ENCODE measurements at regions not wholly inside any gene's neighbourhood (a gene's known extent, or its start where the extent isn't known, plus 50 kb on each side); places are given as distances from the start of the nearest gene placed in this dataset.

GRCh38 chr11:13118650-13119049 lies 109.5 kb downstream of the RASSF10 start:
- Histone ChIP-seq H3K9ac (ENCODE audit: low read length) (no peak overlapping the region), H3K36me3 (ENCODE audit: insufficient read depth, low read length) (no peaks in the 10 kb centered on the region), H3K27ac (ENCODE audit: low read depth, low read length) (no peak overlapping the region), H3K4me1 (ENCODE audit: insufficient read depth, low read length) (no peaks in the 10 kb centered on the region), H3K27me3 (ENCODE audit: control insufficient read depth in 1 of 2, insufficient read depth in 2 of 2, low read length in 2 of 2) (no peaks in the 10 kb centered on the region), H3K4me3 (ENCODE audit: low read depth in 1 of 2, low read length in 2 of 2) (no peak overlapping the region), H3K9me3 (ENCODE audit: low read length) (no peaks in the 10 kb centered on the region)

GRCh38 chr11:13119361-13119760 lies 110.2 kb downstream of the RASSF10 start:
- H3K4me3 ChIP-seq (ENCODE audit: low read depth in 1 of 2, low read length in 2 of 2): no peak overlapping the region
- no peaks in the 10 kb centered on the region for H3K36me3 ChIP-seq (ENCODE audit: insufficient read depth, low read length)
- H3K9me3 ChIP-seq (ENCODE audit: low read length): no peaks in the 10 kb centered on the region
- no peak overlapping the region for H3K27ac ChIP-seq (ENCODE audit: low read depth, low read length)
- H3K27me3 ChIP-seq (ENCODE audit: control insufficient read depth in 1 of 2, insufficient read depth in 2 of 2, low read length in 2 of 2): no peaks in the 10 kb centered on the region
- H3K4me1 ChIP-seq (ENCODE audit: insufficient read depth, low read length): no peaks in the 10 kb centered on the region
- no peak overlapping the region for H3K9ac ChIP-seq (ENCODE audit: low read length)

- no peak overlapping the region for H3K4me3 ChIP-seq (ENCODE audit: low read depth in 1 of 2, low read length in 2 of 2)
- no peak overlapping the region for H3K27ac ChIP-seq (ENCODE audit: low read depth, low read length)
- no peak overlapping the region for H3K9ac ChIP-seq (ENCODE audit: low read length)
- H3K9me3 ChIP-seq (ENCODE audit: low read length): no peaks in the 10 kb centered on the region
- no peaks in the 10 kb centered on the region for H3K4me1 ChIP-seq (ENCODE audit: insufficient read depth, low read length)
- H3K27me3 ChIP-seq (ENCODE audit: control insufficient read depth in 1 of 2, insufficient read depth in 2 of 2, low read length in 2 of 2): no peaks in the 10 kb centered on the region
- H3K36me3 ChIP-seq (ENCODE audit: insufficient read depth, low read length): no peaks in the 10 kb centered on the region
These were observed 110.9 kb downstream of the RASSF10 start for GRCh38 chr11:13119941-13120520.

- Histone ChIP-seq H3K9me3 (ENCODE audit: low read length) (no peaks in the 10 kb centered on the region), H3K4me3 (ENCODE audit: low read depth in 1 of 2, low read length in 2 of 2) (no peak overlapping the region), H3K4me1 (ENCODE audit: insufficient read depth, low read length) (no peaks in the 10 kb centered on the region), H3K27ac (ENCODE audit: low read depth, low read length) (no peak overlapping the region), H3K27me3 (ENCODE audit: control insufficient read depth in 1 of 2, insufficient read depth in 2 of 2, low read length in 2 of 2) (no peaks in the 10 kb centered on the region), H3K9ac (ENCODE audit: low read length) (no peak overlapping the region), H3K36me3 (ENCODE audit: insufficient read depth, low read length) (no peaks in the 10 kb centered on the region)
These were observed 111.6 kb downstream of the RASSF10 start for GRCh38 chr11:13120691-13121090.

GRCh38 chr11:13126430-13126829 lies 117.3 kb downstream of the RASSF10 start:
- Histone ChIP-seq H3K9me3 (ENCODE audit: low read length) (no peaks in the 10 kb centered on the region), H3K4me1 (ENCODE audit: insufficient read depth, low read length) (no peaks in the 10 kb centered on the region), H3K36me3 (ENCODE audit: insufficient read depth, low read length) (no peaks in the 10 kb centered on the region), H3K9ac (ENCODE audit: low read length) (no peak overlapping the region), H3K27me3 (ENCODE audit: control insufficient read depth in 1 of 2, insufficient read depth in 2 of 2, low read length in 2 of 2) (no peaks in the 10 kb centered on the region), H3K4me3 (ENCODE audit: low read depth in 1 of 2, low read length in 2 of 2) (no peak overlapping the region), H3K27ac (ENCODE audit: low read depth, low read length) (no peak overlapping the region)

GRCh38 chr11:13127161-13127560 lies 118.0 kb downstream of the RASSF10 start:
- Histone ChIP-seq H3K9me3 (ENCODE audit: low read length) (no peaks in the 10 kb centered on the region), H3K36me3 (ENCODE audit: insufficient read depth, low read length) (no peaks in the 10 kb centered on the region), H3K4me1 (ENCODE audit: insufficient read depth, low read length) (no peaks in the 10 kb centered on the region), H3K27ac (ENCODE audit: low read depth, low read length) (no peak overlapping the region), H3K9ac (ENCODE audit: low read length) (no peak overlapping the region), H3K4me3 (ENCODE audit: low read depth in 1 of 2, low read length in 2 of 2) (no peak overlapping the region), H3K27me3 (ENCODE audit: control insufficient read depth in 1 of 2, insufficient read depth in 2 of 2, low read length in 2 of 2) (no peaks in the 10 kb centered on the region)

- Histone ChIP-seq H3K4me1 (ENCODE audit: insufficient read depth, low read length) (no peaks in the 10 kb centered on the region), H3K4me3 (ENCODE audit: low read depth in 1 of 2, low read length in 2 of 2) (no peak overlapping the region), H3K27me3 (ENCODE audit: control insufficient read depth in 1 of 2, insufficient read depth in 2 of 2, low read length in 2 of 2) (no peaks in the 10 kb centered on the region), H3K27ac (ENCODE audit: low read depth, low read length) (no peak overlapping the region), H3K9me3 (ENCODE audit: low read length) (no peaks in the 10 kb centered on the region), H3K36me3 (ENCODE audit: insufficient read depth, low read length) (no peaks in the 10 kb centered on the region), H3K9ac (ENCODE audit: low read length) (no peak overlapping the region)
These were observed 119.2 kb downstream of the RASSF10 start for GRCh38 chr11:13128354-13128753.

- no peak overlapping the region for H3K4me3 ChIP-seq (ENCODE audit: low read depth in 1 of 2, low read length in 2 of 2)
- H3K27ac ChIP-seq (ENCODE audit: low read depth, low read length): no peak overlapping the region
- peaks cover 3% of the 10 kb centered on the region for H3K4me1 ChIP-seq (ENCODE audit: insufficient read depth, low read length)
- no peaks in the 10 kb centered on the region for H3K36me3 ChIP-seq (ENCODE audit: insufficient read depth, low read length)
- H3K9me3 ChIP-seq (ENCODE audit: low read length): no peaks in the 10 kb centered on the region
- H3K9ac ChIP-seq (ENCODE audit: low read length): no peak overlapping the region
- no peaks in the 10 kb centered on the region for H3K27me3 ChIP-seq (ENCODE audit: control insufficient read depth in 1 of 2, insufficient read depth in 2 of 2, low read length in 2 of 2)
These were observed 125.0 kb downstream of the RASSF10 start for GRCh38 chr11:13134066-13134465.

GRCh38 chr11:13134886-13135285 lies 125.8 kb downstream of the RASSF10 start:
- no peak overlapping the region for H3K4me3 ChIP-seq (ENCODE audit: low read depth in 1 of 2, low read length in 2 of 2)

GRCh38 chr11:13135385-13136271 lies 126.5 kb downstream of the RASSF10 start:
- no peaks in the 10 kb centered on the region for H3K9me3 ChIP-seq (ENCODE audit: low read length)
- H3K4me1 ChIP-seq (ENCODE audit: insufficient read depth, low read length): peaks cover 3% of the 10 kb centered on the region
- no peaks in the 10 kb centered on the region for H3K36me3 ChIP-seq (ENCODE audit: insufficient read depth, low read length)
- H3K4me3 ChIP-seq (ENCODE audit: low read depth in 1 of 2, low read length in 2 of 2): no peak overlapping the region
- H3K27ac ChIP-seq (ENCODE audit: low read depth, low read length): no peak overlapping the region
- H3K9ac ChIP-seq (ENCODE audit: low read length): no peak overlapping the region
- no peaks in the 10 kb centered on the region for H3K27me3 ChIP-seq (ENCODE audit: control insufficient read depth in 1 of 2, insufficient read depth in 2 of 2, low read length in 2 of 2)

More at GRCh38 chr11:13134886-13135285, 125.8 kb downstream of the RASSF10 start:
- Histone ChIP-seq H3K9me3 (ENCODE audit: low read length) (no peaks in the 10 kb centered on the region), H3K27ac (ENCODE audit: low read depth, low read length) (no peak overlapping the region), H3K9ac (ENCODE audit: low read length) (no peak overlapping the region), H3K36me3 (ENCODE audit: insufficient read depth, low read length) (no peaks in the 10 kb centered on the region), H3K27me3 (ENCODE audit: control insufficient read depth in 1 of 2, insufficient read depth in 2 of 2, low read length in 2 of 2) (no peaks in the 10 kb centered on the region), H3K4me1 (ENCODE audit: insufficient read depth, low read length) (peaks cover 3% of the 10 kb centered on the region)

GRCh38 chr11:13136272-13136596 lies 127.1 kb downstream of the RASSF10 start:
- H3K4me1 ChIP-seq (ENCODE audit: insufficient read depth, low read length): peaks cover 3% of the 10 kb centered on the region
- no peak overlapping the region for H3K27ac ChIP-seq (ENCODE audit: low read depth, low read length)
- no peaks in the 10 kb centered on the region for H3K9me3 ChIP-seq (ENCODE audit: low read length)
- H3K9ac ChIP-seq (ENCODE audit: low read length): no peak overlapping the region
- no peaks in the 10 kb centered on the region for H3K36me3 ChIP-seq (ENCODE audit: insufficient read depth, low read length)
- H3K4me3 ChIP-seq (ENCODE audit: low read depth in 1 of 2, low read length in 2 of 2): no peak overlapping the region
- no peaks in the 10 kb centered on the region for H3K27me3 ChIP-seq (ENCODE audit: control insufficient read depth in 1 of 2, insufficient read depth in 2 of 2, low read length in 2 of 2)

GRCh38 chr11:13137844-13138301 lies 128.8 kb downstream of the RASSF10 start:
- Histone ChIP-seq H3K27me3 (ENCODE audit: control insufficient read depth in 1 of 2, insufficient read depth in 2 of 2, low read length in 2 of 2) (no peaks in the 10 kb centered on the region), H3K36me3 (ENCODE audit: insufficient read depth, low read length) (no peaks in the 10 kb centered on the region), H3K4me3 (ENCODE audit: low read depth in 1 of 2, low read length in 2 of 2) (no peak overlapping the region), H3K27ac (ENCODE audit: low read depth, low read length) (no peak overlapping the region), H3K4me1 (ENCODE audit: insufficient read depth, low read length) (peaks cover 3% of the 10 kb centered on the region), H3K9me3 (ENCODE audit: low read length) (no peaks in the 10 kb centered on the region), H3K9ac (ENCODE audit: low read length) (no peak overlapping the region)
